A549 (cell line): ENCODE measurements at regions not wholly inside any gene's neighbourhood (a gene's known extent, or its start where the extent isn't known, plus 50 kb on each side); places are given as distances from the start of the nearest gene placed in this dataset.

Experiments used
- ATAC-seq, 2 experiments: fragments of 200-7000 bp in 1 of 2; fragments of >200 bp in 1 of 2; cut with Nextera tagmentation in 1 of 2; cut with Tn5 transposase in 1 of 2; 3 replicates each; pipeline versions ENCODE4 v1.8.0 to v1.9.1; 2018 to 2020; ENCODE audit warnings: mild to moderate bottlenecking in 1 of 2, moderate library complexity in 1 of 2
- CTCF ChIA-PET: fragments of 300-600 bp; sonication (Branson Sonifier 250); formaldehyde crosslinking; extraction: SDS; loops from one replicate; lab custom pipeline; 2021; ENCODE audit warnings: antibody characterized with exemption, inconsistent platforms; lab: Yijun Ruan, JAX
- POLR2A ChIA-PET: fragments of 350-600 bp; formaldehyde crosslinking; extraction: SDS; loops from one replicate; lab custom pipeline; 2021; ENCODE audit warnings: antibody characterized with exemption, inconsistent platforms; lab: Yijun Ruan, JAX
- DNase-seq, 2 experiments: peaks; one replicate each; pipeline versions ENCODE4 v3.0.0 to v3.0.0-alpha.2; 2011 to 2016; ENCODE audit warnings: low read depth in 1 of 2, low spot score in 1 of 2
- FAIRE-seq: peaks from 2 replicates; lab custom pipeline; 2011; peaks lifted over from hg19 to GRCh38; lab: Jason Lieb, UNC
- H3K27ac ChIP-seq, 2 experiments: fragments of >200 bp; sonication (Bioruptor Twin); formaldehyde crosslinking; 3 replicates each; pipeline ENCODE4 v1.5.1; 2016 to 2017
- H3K4me1 ChIP-seq: fragments of >200 bp; sonication (Bioruptor Twin); formaldehyde crosslinking; 3 replicates; pipeline ENCODE4 v1.6.1; 2016
- H3K4me2 ChIP-seq: fragments of >200 bp; sonication (Bioruptor Twin); formaldehyde crosslinking; 3 replicates; pipeline ENCODE4 v1.6.1; 2016
- H3K4me3 ChIP-seq: fragments of >200 bp; sonication (Bioruptor Twin); formaldehyde crosslinking; 3 replicates; pipeline ENCODE4 v1.5.1; 2016
- H3K9me3 ChIP-seq: fragments of >200 bp; sonication (Bioruptor Twin); formaldehyde crosslinking; 3 replicates; pipeline ENCODE4 v1.6.1; 2016
- BCL3 ChIP-seq: fragments of >200 bp; sonication (Bioruptor Twin); formaldehyde crosslinking; IDR thresholded peaks from 3 replicates; pipeline ENCODE4 v1.6.1; 2016
- CEBPB ChIP-seq, 2 experiments: fragments of >200 bp in 1 of 2; sonication (Bioruptor Twin) in 1 of 2; formaldehyde crosslinking in 1 of 2; IDR thresholded peaks; 2 replicates each; pipeline ENCODE4 v1.6.1; 2012 to 2016
- CHD2 ChIP-seq: fragments of 150-350 bp; IDR thresholded peaks from 2 replicates; pipeline ENCODE4 v1.6.1; 2014; ENCODE audit warnings: low read length; ENCODE audit not compliant: partially characterized antibody
- EHMT2 ChIP-seq: fragments of 200-600 bp; sonication (generic); IDR thresholded peaks from 2 replicates; pipeline ENCODE4 v1.6.1; 2016; ENCODE audit warnings: antibody characterized with exemption, low read depth, mild to moderate bottlenecking, moderate library complexity
- FOXS1 ChIP-seq: fragments of 250-450 bp; sonication (Bioruptor Pico); IDR thresholded peaks from 2 replicates; pipeline ENCODE4 v1.5.0; 2020; ENCODE audit warnings: mild to moderate bottlenecking, moderate library complexity
- GATA3 ChIP-seq: IDR thresholded peaks from 2 replicates; pipeline ENCODE4 v1.6.1; 2012; ENCODE audit warnings: borderline replicate concordance
- KDM1A ChIP-seq: fragments of 200-600 bp; sonication (generic); IDR thresholded peaks from 2 replicates; pipeline ENCODE4 v1.6.1; 2016; ENCODE audit warnings: low read depth, mild to moderate bottlenecking
- MAFK ChIP-seq: fragments of 450-650 bp; IDR thresholded peaks from 2 replicates; pipeline ENCODE4 v1.6.1; 2014; ENCODE audit not compliant: partially characterized antibody
- MAZ ChIP-seq: fragments of 150-350 bp; IDR thresholded peaks from 2 replicates; pipeline ENCODE4 v1.6.1; 2014; ENCODE audit warnings: antibody characterized with exemption, low read depth, low read length, borderline replicate concordance
- NPAS2 ChIP-seq: fragments of 250-450 bp; sonication (Bioruptor Pico); IDR thresholded peaks from 2 replicates; pipeline ENCODE4 v1.8.0; 2022; ENCODE audit warnings: mild to moderate bottlenecking, moderate library complexity, borderline replicate concordance
- NR3C1 ChIP-seq: fragments of >200 bp; sonication (Bioruptor Twin); formaldehyde crosslinking; IDR thresholded peaks from 3 replicates; pipeline ENCODE4 v1.6.1; 2017
- PBX3 ChIP-seq: IDR thresholded peaks from 2 replicates; pipeline ENCODE4 v1.6.1; 2012
- RAD21 ChIP-seq, 2 experiments: fragments of >200 bp in 1 of 2; sonication (Bioruptor Twin) in 1 of 2; formaldehyde crosslinking in 1 of 2; IDR thresholded peaks in 1 of 2; conservative IDR thresholded peaks in 1 of 2; 2 replicates in 1 of 2; 3 replicates in 1 of 2; pipeline ENCODE4 v1.6.1; 2012 to 2018; ENCODE audit warnings: inconsistent platforms in 1 of 2
- RCOR1 ChIP-seq: fragments of 150-350 bp; IDR thresholded peaks from 2 replicates; pipeline ENCODE4 v1.6.1; 2014; ENCODE audit warnings: antibody characterized with exemption, low read length, low read depth
- TP53 ChIP-seq: fragments of 250-450 bp; sonication (Bioruptor Pico); IDR thresholded peaks from 2 replicates; pipeline ENCODE4 v1.5.0; 2021; ENCODE audit warnings: mild to moderate bottlenecking, moderate library complexity
- USF2 ChIP-seq: fragments of 450-650 bp; IDR thresholded peaks from 2 replicates; pipeline ENCODE4 v1.6.1; 2014; ENCODE audit warnings: antibody characterized with exemption
- ZNF302 ChIP-seq: fragments of 250-450 bp; sonication (Bioruptor Pico); IDR thresholded peaks from 2 replicates; pipeline ENCODE4 v1.9.0; 2021; ENCODE audit warnings: inconsistent platforms, mild to moderate bottlenecking, moderate library complexity
- ZSCAN20 ChIP-seq: fragments of 250-450 bp; sonication (Bioruptor Pico); IDR thresholded peaks from 2 replicates; pipeline ENCODE4 v1.8.0; 2022; ENCODE audit warnings: mild to moderate bottlenecking, moderate library complexity
- WGBS: methylation state at CpG from one replicate; pipeline ENCODE4 v1.1.6; 2017; ENCODE audit errors: missing lambda C conversion rate; 5-methylcytosine and 5-hydroxymethylcytosine counted together
- TF ChIP-seq, protein P1 (sequence below): fragments of 150-350 bp; IDR thresholded peaks from 2 replicates; pipeline ENCODE4 v1.6.1; 2014; ENCODE audit warnings: low read depth, mild to moderate bottlenecking, low read length

GRCh38 chr4:180698550-180699195 is 1544.5 kb upstream of the TENM3 start:
- Histone ChIP-seq H3K27ac (no peak overlapping the region), H3K4me1 (no peaks in the 10 kb centered on the region), H3K9me3 (no peaks in the 10 kb centered on the region), H3K4me2 (no peak overlapping the region), H3K4me3 (no peak overlapping the region)
- ATAC-seq (no peak), DNase-seq (no peak), FAIRE-seq (no peak)
- WGBS = 14% methylated on average over 12 of the region's 12 CpGs
- POLR2A ChIA-PET = no interaction called here
- CTCF ChIA-PET = no interaction called here
- TF ChIP-seq MAZ (no peak), ZNF302 (CRISPR knock-in tag) (no peak), RAD21 (conservative IDR thresholded peaks at IDR 0.05 in 1 of 2, IDR thresholded peaks at IDR 0.05 in 1 of 2) (no peak), NR3C1 (no peak), EHMT2 (no peak), RCOR1 (no peak), PBX3 (no peak), NPAS2 (CRISPR knock-in tag) (no peak)

GRCh38 chr4:180706766-180707165 is 1536.4 kb upstream of the TENM3 start:
- CTCF ChIA-PET = no interaction called here
- POLR2A ChIA-PET = no interaction called here
- H3K4me3 ChIP-seq = no peak overlapping the region
- ATAC-seq (no peak), FAIRE-seq (no peak), DNase-seq (no peak)
- H3K4me1 ChIP-seq = no peaks in the 10 kb centered on the region
- TF ChIP-seq CHD2 (no peak), KDM1A (no peak), CEBPB (IDR thresholded peaks at IDR 0.05) (no peak), BCL3 (no peak)
- 0% methylated on average over 2 of the region's 2 CpGs for WGBS
- H3K4me2 ChIP-seq = no peak overlapping the region
- H3K9me3 ChIP-seq = no peaks in the 10 kb centered on the region
- H3K27ac ChIP-seq = no peak overlapping the region

DNA sequence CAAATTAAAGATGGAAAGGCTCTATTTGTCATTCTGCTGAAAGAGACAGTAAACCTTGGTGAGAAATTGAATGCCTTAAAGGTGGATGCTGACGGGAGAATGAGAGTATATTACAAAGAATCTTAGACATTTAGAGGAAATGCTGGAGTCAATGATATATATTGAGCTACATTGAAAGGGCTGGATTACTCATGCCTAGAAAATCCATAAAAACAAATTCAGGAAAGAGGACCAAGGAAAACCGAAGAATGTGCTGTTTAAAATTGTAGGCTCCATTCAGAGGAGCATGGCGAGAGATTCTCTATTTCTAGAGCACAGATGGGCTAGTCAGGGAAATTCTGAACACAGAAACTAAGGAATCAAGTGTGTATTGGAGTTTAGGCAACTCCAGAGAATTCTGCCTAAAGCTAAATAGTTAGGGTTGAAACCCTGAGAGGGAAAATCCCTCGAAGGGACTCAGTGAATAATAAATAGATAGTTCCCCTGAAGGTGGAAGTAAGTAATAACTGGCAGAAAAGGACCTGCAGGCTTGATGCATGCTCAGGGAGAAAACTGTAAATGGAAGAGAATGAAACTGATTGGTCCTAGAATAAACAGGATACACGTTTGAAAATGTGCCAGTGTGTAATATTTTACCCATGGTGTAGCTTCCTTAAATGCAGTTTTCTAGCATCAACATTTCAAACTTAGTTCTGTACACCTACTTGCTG is 1532.4 kb upstream of the TENM3 start:
- no peak overlapping the region for H3K27ac ChIP-seq
- WGBS = 0% methylated on average over 5 of the region's 5 CpGs
- POLR2A ChIA-PET = no interaction called here
- no peak overlapping the region for H3K4me3 ChIP-seq
- FAIRE-seq (no peak), DNase-seq (no peak), ATAC-seq (no peak)
- H3K9me3 ChIP-seq = no peaks in the 10 kb centered on the region
- H3K4me1 ChIP-seq = no peaks in the 10 kb centered on the region
- no peak for TF ChIP-seq GATA3
- no peak overlapping the region for H3K4me2 ChIP-seq
- CTCF ChIA-PET = no interaction called here

DNA sequence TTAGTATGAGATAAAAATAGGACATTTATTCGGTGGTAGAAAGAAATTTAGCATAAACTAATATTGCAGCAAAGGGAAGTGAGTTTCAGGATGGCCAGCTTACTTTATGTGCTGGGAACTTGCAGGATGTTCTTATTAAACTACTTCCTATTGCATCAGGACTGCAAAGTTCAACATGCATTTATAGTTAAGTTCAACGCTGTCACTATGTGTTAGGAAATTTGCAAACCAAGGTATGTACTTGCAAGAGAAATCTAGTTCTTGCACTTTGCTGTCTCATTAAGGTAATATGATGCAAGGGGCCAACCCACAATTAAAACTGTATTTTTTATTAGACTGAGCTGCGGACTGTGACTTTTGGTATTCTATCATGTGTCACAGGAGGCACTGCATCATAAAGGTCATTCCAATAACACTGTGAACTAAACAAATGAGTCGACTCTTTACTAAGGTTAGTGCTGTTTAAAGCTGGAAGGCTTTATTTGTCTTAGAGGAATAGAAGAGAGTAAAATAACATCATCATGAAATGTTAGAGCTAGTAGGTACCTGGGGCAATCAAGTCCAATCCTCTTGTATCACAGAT is 1525.7 kb upstream of the TENM3 start:
- ATAC-seq (no peak), FAIRE-seq (no peak), DNase-seq (no peak)
- Histone ChIP-seq H3K4me3 (no peak overlapping the region), H3K27ac (no peak overlapping the region), H3K4me2 (no peak overlapping the region), H3K9me3 (no peaks in the 10 kb centered on the region), H3K4me1 (no peaks in the 10 kb centered on the region)
- no peak for TF ChIP-seq BCL3
- no peak for TF ChIP-seq ZSCAN20
- no peak for TF ChIP-seq MAFK
- TF ChIP-seq, protein P1, sequence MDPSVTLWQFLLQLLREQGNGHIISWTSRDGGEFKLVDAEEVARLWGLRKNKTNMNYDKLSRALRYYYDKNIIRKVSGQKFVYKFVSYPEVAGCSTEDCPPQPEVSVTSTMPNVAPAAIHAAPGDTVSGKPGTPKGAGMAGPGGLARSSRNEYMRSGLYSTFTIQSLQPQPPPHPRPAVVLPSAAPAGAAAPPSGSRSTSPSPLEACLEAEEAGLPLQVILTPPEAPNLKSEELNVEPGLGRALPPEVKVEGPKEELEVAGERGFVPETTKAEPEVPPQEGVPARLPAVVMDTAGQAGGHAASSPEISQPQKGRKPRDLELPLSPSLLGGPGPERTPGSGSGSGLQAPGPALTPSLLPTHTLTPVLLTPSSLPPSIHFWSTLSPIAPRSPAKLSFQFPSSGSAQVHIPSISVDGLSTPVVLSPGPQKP = no peak
- no peak for TF ChIP-seq TP53 (CRISPR knock-in tag)
- TF ChIP-seq USF2 = no peak
- no peak for TF ChIP-seq FOXS1 (CRISPR knock-in tag)
- 0% methylated on average over 4 of the region's 4 CpGs for WGBS
- POLR2A ChIA-PET = no interaction called here
- CTCF ChIA-PET = no interaction called here
